Sigmoid colon (tissue), 4 donors: ENCODE measurements at regions not wholly inside any gene's neighbourhood (a gene's known extent, or its start where the extent isn't known, plus 50 kb on each side); places are given as distances from the start of the nearest gene placed in this dataset.

Experiments
- CTCF ChIP-seq, 4 experiments: fragments of 450-650 bp in 3 of 4; fragments of 200-600 bp in 1 of 4; IDR thresholded peaks; one replicate each; pipeline ENCODE4 v1.5.1; 2016 to 2019; ENCODE audit warnings: antibody characterized with exemption in 4 of 4, mild to moderate bottlenecking in 3 of 4, moderate library complexity in 2 of 4
- EP300 ChIP-seq, 4 donors: sonication (generic); formaldehyde crosslinking; IDR thresholded peaks; one replicate each; pipeline ENCODE4 v1.6.1; 2017; ENCODE audit warnings: antibody characterized with exemption in 4 of 4
- POLR2A ChIP-seq, 2 donors: fragments of 450-650 bp; IDR thresholded peaks; one replicate each; pipeline ENCODE4 v1.6.1; 2016; ENCODE audit warnings: antibody characterized with exemption in 2 of 2, mild to moderate bottlenecking in 2 of 2, moderate library complexity in 2 of 2
- POLR2AphosphoS5 ChIP-seq, 4 donors: sonication (generic); formaldehyde crosslinking; IDR thresholded peaks; one replicate each; pipeline ENCODE4 v1.6.1; 2017; ENCODE audit warnings: antibody characterized with exemption in 4 of 4

- TF ChIP-seq CTCF (IDR thresholded peaks at IDR 0.05) (no peak), POLR2AphosphoS5 (IDR thresholded peaks at IDR 0.05) (no peak), EP300 (IDR thresholded peaks at IDR 0.05) (no peak), POLR2A (IDR thresholded peaks at IDR 0.05) (no peak)
These were observed 99.1 kb upstream of the ABCA1 start for GRCh38 chr9:105027084-105027483.
